GM19397 (cell line): ENCODE measurements at regions not wholly inside any gene's neighbourhood (a gene's known extent, or its start where the extent isn't known, plus 50 kb on each side); places are given as distances from the start of the nearest gene placed in this dataset.
"Not testable (repeated sequence)": the region's sequence is repeated elsewhere in the genome, so short reads cannot be mapped to it uniquely, and the experiment has no call there.

Experiments used
- ATAC-seq: cut with Tn5 transposase; IDR thresholded peaks from one replicate; pipeline ENCODE4 v1.9.1; 2021; ENCODE audit warnings: mild to moderate bottlenecking, moderate library complexity; ENCODE audit not compliant: unreplicated experiment

DNA sequence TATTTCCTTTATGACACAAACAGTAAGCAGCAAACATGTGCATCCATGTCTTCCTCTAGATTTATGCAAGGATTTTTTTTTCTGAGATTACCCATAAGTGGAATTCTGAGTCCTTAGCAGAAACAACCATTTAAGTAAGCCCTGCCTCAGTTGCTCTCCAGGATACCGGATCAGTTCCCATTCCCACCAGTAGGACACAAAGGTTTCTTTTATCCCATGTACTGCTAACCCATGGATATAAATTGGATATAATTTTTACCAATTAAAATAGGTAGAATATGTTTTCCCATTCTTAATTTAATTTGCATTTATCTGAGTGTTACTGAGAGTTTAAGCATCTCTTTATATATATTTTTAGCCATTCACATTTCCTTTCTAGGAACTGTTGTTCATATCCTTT, 280.9 kb downstream of the FGFR2 start:
- no peak for ATAC-seq

DNA sequence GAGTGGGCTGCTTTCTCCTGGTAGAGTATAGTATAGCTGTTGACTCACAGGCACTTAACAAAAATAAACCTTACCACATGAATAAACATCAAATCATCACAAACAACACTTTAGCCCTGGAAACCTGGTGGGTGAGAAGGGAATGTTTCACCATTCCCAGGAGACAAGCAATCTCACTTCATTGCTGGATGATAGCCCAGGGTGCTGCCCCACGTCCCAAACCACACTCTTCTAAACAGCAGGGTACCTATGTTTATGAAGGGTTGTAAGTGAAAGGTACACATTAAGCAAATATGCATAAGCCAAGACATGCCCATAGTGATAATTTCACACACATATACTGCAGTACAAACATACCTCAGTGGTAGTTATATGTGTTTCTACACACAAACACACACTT, 276.2 kb downstream of the FGFR2 start:
- ATAC-seq, result no peak

DNA sequence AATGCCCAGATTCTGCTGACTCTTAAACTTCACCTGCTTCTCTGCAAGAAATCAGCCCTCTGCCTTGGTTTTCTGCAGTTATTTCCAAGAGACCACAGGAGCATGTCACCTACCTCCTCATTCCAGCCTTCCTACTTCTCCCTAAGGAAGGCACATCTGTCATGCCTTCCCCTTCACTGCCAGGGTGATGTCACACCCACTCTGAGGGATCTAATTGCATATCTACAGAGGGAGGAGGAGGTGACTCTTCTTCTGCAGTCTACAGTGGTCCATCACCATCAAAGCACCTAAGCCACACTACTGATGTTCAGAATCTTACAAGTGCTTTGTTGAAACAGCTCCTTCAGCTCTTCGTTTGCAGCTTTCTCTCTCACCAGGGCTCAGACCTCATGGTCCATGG, 275.5 kb downstream of the FGFR2 start:
- no peak for ATAC-seq

DNA sequence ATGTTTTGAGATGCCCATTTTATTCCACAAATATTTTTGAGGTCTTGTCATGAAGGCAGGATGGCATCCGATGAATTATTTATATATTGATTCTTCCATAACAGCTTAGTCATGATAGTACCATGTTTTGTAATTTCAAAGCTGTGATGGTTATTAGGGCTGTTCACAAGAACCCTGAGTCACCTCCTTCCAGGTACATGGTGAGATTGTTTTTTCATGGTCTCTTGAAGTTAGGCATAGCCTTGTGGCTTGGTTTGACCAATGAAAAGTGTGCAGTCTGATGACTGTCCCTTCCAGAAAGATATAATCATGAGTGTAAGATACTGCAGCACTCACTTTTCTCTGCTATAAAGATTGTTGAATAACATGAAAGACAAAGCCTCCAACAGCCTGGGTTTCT, 274.8 kb downstream of the FGFR2 start:
- no peak for ATAC-seq

DNA sequence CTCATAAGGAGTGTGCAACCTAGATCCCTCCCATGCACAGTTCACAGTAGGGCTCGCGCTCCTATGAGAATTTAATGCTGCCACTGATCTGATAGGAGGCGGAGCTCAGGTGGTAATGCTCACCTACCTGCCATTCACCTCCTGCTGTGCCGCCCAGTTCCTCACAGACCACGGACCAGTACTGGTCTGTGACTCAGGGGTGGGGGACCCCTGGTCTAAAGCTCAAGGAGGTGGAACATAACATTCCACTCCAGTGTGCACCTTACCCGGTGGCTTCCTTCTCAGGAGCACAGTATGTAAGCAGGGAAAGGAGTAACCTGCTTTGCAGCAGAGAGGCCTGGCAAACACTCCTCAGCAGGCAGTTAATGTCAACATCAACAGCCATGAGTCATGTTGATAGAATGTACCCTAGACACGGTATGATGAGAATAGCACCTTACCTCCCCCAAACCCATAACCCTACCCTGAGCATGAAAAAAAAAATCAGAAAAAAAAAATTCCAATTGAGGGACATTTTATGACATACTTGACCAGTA, 273.5 kb downstream of the FGFR2 start:
- no peak for ATAC-seq

DNA sequence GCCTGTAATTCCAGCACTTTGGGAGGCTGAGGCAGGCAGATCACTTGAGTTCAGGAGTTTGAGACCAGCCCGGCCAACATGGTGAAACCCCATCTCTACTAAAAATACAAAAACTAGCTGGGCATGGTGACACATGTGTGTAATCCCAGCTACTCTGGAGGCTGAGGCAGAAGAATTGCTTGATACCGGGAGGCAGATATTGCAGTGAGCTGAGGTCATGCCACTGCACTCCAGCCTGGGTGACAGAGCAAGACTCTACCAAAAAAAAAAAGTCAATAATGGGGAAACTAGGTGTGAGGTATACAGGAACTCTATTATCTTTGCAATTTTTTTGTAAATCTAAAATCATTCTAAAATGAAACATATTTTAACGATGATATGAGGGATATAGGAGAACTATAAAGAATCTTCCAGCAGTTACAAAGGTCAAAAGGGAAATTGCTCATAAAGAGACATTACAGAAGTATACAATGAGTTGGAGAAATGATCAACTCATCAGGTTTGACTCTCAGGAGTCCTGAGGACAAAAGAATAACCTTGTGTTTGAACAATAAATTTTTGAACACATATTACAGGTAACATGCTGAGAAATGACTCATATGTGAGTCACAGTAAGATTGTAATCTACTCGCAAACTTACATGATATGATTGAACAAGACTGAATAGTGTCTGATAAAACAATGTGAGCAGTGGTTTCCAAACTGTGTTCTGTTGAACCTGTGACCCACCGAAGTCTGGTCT, 272.6 kb downstream of the FGFR2 start:
- ATAC-seq, result no peak

DNA sequence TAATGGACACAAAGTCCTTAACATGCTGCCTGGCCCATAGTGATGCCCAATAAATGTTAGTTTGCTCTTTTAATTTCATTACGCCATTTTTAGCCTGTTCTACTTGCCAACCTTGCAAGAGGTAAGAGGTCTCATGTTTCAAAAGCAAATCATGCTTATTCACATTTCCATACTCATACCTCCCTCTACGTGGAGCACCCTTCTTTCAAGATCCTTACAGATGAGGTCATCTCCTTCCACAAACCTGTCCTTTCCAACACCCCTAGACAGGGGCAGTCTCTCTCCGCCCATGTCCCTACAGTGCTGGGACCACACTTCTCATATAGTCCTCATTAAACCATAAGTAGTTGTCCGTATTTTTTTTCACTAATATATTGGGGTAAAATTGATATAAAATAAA, 271.3 kb downstream of the FGFR2 start:
- no peak for ATAC-seq

DNA sequence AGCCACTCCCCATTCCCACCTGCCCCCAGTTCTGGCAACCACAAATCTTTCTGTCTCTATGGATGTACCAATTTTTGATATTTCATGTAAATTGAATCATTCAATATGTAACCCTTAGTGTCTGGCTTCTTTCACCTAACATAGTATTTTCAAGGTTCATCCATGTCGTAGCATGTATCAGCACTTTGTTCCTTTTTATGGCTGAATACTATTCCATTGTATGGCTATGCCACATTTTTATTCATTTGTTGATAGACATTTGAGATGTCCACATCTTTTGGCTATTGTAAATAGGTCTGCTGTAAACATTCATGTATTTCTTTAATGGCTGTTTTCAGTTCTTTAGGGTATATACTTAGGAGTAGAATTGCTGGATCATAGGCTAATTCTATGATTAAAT, 270.5 kb downstream of the FGFR2 start:
- no peak for ATAC-seq

DNA sequence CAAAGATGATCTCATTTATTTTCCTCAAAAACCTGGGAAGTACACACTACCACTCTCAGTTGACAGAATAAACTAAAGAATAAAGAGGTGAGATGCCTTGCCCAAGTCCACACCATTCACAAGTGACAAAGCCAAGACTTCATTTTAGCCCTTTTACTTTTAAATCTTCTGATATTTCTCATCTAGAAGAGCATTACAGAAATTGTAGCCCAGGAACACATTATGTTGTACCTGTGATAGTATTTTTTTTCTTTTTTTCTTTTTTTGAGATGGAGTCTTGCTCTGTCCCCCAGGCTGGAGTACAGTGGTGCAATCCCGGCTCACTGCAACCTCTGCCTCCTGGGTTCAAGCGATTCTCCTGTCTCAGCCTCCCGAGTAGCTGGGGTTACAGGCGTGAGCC, 268.6 kb downstream of the FGFR2 start:
- not testable (repeated sequence) for ATAC-seq

DNA sequence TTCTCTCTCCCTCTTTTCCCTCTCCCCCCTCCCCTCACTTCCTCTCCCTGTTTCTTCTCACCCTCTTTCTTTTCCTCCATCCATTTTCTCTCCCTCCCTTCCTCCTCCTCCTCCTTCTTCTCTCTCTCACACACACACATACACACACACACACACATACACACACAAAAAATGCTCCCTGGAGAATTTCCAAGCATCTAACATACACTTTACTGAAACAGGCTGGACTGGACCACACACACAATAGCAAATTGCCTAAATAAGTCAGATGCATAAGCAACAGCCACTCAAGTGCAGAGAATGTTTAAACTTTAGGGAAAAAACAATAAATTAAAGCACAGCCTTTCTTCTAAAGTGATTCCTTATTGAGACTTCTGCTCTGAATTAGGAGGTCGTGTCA, 267.7 kb downstream of the FGFR2 start:
- no peak for ATAC-seq

DNA sequence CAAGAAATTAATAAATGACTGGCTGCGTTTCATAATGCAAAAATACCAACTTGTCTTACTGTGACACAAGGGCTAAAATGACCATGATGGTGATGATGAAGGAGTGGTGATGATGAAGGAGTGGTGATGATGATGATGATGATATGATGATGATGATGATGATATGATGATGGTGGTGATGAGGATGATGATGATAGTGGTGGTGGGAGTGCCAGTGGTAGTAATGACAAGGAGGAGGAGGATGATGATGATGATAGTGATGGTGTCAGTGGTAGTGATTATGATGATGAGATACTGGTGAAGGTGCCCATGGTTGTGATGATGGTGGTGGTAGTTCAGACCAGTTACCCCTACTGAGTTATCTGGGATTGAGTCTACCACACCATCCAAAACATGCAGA, 265.9 kb downstream of the FGFR2 start:
- ATAC-seq, result no peak

DNA sequence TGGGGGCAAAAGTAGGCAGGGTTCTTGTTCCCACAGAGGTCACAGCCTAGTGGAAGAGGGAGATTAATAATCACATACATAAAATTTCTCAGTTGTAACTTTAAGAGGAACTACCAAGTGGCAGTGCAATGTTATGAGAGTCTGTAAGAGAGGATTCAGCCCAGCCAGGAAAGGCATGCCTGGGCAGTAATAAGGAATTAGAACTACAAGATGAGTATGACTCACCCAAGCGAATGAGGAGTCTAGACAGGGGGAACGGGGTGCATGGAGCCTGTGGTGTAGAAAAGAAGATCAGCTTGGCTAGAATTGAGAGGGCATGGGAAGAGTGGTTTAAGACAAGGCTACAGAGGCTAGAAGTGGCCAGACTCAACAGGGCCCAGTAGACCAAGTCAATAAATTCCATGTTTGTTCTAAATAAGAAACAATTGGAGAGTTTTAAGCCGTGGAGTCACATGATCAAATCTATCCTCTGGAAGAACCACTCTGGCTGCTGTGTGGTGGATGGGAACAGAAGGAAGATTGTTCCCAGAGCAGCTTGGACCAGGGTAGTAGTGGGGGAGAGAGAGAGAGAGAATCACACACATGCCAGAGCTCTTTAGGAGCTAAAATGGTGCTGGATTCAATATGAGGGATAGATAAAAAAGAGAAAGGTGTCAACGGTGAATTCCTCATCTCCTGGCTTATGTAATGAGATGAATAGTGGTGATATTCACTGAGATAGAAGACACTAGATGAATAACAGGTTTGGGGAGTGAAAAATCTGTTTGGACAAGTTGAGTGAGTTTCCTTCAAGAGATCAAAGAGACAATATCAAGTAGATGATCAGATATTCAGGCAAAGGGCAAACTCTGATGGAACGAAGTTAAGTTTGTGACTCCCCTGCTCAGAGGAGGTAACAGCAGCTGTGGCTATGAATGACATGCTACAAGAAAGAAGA, 265.1 kb downstream of the FGFR2 start:
- no peak for ATAC-seq

DNA sequence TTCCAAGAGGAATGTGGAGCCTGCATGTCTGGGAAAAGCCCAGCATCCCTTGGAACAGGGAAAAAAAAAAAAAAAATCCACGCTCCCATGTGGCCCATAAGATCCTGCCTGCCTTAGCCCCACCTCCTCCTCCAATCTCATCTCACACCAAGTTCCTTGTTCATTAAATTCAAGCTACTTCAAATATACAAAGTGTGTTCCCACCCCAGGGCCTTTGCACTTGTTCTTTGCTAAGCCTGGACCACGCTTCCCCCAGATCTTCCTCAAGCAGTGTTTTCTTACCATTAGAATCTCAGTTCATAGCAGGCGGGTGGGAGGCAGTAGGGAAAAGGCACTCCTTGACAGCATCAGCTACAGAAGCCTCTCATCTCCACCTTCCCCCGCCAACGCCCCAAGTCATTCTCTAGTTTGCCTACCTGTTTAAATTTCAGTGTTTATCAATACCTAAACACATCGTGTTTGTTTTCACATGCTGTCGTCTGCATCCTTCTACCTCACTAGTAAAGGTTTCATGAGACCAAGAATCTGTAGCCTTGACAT, 262.8 kb downstream of the FGFR2 start:
- ATAC-seq, result no peak

DNA sequence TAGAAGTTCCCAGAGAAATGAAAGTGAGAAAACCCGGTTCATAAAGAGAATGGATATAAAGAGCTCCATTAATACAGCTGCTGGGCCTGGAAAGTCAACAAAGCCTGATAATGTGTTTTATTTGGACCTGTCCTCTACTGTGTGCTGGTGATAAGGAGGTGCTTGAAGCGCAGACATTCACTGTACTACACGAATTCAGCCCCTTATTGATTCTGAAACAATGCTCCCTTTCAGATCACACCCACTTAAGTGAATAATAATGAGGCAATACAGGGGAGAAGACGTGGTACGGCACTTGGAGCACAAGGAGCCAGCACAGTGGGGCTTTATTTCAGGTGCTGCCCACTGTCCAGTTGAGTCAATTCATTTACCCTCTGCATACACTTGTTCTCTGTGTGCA, 260.8 kb downstream of the FGFR2 start:
- ATAC-seq, result no peak

DNA sequence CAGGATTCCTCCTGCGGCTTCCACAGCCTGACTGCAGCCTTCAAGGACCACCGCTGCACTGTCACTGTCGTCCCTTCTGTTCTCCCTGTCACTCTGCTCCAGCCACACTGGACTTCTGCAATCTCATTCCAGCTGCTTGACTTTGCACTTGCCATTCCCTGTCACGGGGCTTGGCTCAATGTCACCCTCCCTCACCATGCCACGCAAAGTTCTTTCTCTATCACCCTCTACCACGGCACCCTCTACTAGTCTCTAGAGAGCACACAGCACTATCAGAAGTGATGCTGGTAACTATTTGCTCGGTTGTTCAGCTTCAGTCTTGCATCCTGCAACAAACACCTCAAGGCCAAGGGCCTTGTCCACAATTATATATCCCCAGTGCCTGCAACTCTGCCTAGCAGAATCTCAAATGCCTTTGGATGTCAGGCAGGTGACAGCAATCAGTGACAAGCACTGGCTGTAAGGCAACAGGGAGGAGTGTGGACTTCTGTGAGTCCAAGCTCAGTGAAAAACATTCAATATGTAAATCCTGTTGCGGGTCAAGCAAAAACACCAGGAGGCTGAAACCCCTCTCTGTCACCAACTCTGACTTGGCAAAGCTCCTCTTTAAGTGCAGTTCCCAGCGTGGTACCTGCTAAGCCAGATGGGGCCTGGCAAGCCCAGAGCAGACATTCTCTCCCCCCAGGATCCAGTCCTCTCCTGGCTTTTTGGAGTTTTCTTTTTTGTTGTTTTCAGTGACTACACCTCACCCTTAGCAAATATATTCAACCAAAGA, 259.9 kb downstream of the FGFR2 start:
- no peak for ATAC-seq

DNA sequence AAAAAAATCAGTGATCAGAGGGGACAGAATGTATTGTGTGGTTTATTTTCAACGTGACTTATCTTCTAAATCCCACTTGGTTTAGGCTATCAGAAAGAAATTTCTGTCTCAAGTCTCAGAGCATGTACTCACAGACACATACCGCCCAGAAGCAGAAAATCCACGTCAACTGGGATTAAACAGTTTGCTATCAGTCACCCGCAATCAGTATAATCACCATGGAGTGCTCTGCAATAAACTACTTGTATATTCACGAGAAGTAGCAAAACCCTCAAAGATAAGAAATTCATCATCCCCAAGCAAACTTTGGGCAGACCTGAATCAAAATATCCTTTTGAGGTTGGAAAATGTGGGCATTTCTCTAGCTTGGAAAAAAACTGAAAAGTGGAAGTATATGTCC, 259.1 kb downstream of the FGFR2 start:
- no peak for ATAC-seq

DNA sequence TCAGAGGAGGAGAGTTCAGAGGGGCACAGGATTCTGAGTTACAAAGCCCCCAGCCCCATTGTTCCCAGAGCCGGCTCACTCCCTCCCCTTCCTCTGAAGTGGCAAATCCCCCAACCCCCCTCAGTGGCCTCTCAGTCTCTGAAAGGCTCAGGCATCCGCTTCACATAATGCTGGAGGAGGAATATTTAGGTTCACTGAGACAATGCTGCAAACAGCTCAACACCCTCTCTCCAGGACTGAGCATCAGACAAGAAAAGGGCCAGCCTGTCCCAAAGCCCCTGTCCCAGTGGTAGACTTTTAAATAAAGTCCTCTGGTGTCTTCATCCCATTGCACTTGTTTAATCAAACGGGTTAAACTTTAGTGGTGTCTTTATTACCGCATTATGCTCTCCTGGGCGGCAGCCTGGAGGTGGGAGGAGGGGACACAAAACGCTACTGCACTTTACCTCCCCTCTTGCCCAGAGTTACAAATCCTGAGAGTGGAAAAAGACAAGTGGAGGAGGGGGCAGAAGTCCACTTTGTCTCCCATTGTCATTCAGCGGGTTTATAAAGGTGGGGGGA, 257.9 kb downstream of the FGFR2 start:
- no peak for ATAC-seq

DNA sequence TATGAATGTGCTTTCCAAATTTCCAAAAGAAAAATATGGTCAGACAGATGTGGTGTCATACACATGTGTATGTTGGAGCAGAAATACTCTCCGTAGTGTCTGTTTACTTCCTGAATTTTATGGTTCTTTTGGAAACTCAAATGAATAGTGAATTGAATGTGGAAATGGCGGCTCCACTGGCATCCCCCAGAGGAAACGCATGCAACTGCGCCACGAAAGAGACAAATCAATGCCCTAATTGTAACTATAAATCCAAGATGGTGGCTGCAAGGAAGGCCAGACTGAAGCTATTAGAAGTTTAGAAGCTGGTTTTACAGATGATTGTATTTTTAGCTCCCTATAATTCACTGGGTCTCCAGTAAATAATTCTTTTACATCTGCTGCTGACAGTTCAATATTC, 246.7 kb downstream of the FGFR2 start:
- no peak for ATAC-seq

DNA sequence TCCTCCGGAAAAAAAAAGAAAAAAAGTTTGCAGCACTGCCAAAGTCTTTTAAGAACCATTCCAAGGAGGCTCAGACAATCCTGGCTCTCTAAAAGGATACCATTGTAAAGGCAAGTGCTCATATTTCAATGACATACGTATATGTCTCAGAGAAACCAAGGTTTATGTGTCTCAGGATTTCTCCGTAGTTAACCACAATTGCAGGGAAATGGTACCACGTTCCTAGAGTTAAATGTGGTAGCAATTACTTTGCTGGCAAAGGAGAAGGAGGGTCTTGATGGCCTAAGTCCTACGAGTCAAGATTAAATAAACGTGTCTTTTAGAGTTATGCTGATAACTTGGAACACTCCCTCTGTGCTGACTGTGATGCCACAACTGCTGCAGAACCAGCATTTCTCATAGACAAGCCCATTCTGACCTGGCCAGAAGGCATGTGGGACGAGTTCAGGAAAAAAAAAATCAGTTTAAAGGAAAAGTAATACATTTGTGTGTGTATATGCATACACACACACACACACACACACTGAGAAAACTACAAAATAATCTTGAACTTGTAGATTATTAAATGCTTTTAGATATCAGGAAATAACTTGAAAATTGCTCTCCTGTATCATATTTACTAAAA, 245.9 kb downstream of the FGFR2 start:
- ATAC-seq, result no peak

DNA sequence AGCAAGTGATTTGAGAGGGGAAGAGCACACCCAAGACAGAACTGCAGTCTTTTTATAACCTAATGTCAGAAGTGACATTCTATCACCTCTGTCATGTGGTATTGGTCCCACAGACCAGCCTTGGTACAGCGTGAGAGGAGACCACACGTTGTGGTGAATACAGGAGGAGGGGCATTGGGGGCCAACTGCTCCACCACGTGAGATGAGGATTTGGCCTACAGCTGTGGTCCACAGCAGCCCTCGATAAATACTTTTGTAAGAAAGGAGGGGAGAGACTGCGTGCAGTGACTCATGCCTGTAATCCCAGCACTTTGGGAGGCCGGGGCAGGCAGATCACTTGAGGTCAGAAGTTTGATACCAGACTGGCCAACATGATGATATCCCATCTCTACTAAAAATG, 243.1 kb downstream of the FGFR2 start:
- ATAC-seq, result no peak
